ENCODE measurements at regions not wholly inside any gene's neighbourhood (a gene's known extent, or its start where the extent isn't known, plus 50 kb on each side); places are given as distances from the start of the nearest gene placed in this dataset.

- TF ChIP-seq CTCF (IDR thresholded peaks at IDR 0.05) (no peak), EZH2 (IDR thresholded peaks at IDR 0.05) (no peak)
These were observed 220.3 kb upstream of the SESN3 start for GRCh38 chr11:95451261-95451660.
